HepG2 (cell line): ENCODE measurements at regions not wholly inside any gene's neighbourhood (a gene's known extent, or its start where the extent isn't known, plus 50 kb on each side); places are given as distances from the start of the nearest gene placed in this dataset.
A peak's percentile ranks its signal among the peaks of the same experiment; 100 is the strongest.

Experiments
- ATAC-seq: fragments of 200-7000 bp; cut with Tn5 transposase; 3 replicates; pipeline ENCODE4 v1.9.1; 2020; ENCODE audit warnings: mild to moderate bottlenecking, moderate library complexity
- BruUV-seq: library from RNA; stranded (reverse); fragments of 400-500 nt; replicated peaks from 2 replicates; lab custom pipeline; 2021; lab: Mats Ljungman, UMichigan
- CTCF ChIA-PET: fragments of 300-600 bp; formaldehyde crosslinking; extraction: SDS; loops from one replicate; lab custom pipeline; 2021; ENCODE audit warnings: low total read pairs, inconsistent platforms, low intra/inter-chr PET ratio; lab: Yijun Ruan, JAX
- POLR2A ChIA-PET: fragments of 350-600 bp; sonication (Branson Sonifier 250); formaldehyde crosslinking; loops from one replicate; lab custom pipeline; 2020; ENCODE audit warnings: antibody characterized with exemption, inconsistent platforms; lab: Yijun Ruan, JAX
- DNase-seq: peaks from one replicate; pipeline ENCODE4 v3.0.0-alpha.2; 2015; ENCODE audit warnings: low spot score
- FAIRE-seq: peaks from 3 replicates; lab custom pipeline; 2011; peaks lifted over from hg19 to GRCh38; lab: Jason Lieb, UNC
- H2AFZ ChIP-seq: one replicate; pipeline ENCODE4 v1.6.1; 2011; ENCODE audit warnings: low read length, inconsistent platforms
- H3K27ac ChIP-seq: fragments of 300-600 bp; 3 replicates; pipeline ENCODE4 v1.8.0; 2011; ENCODE audit warnings: mixed run types, mild to moderate bottlenecking, mixed read lengths, low read length, inconsistent platforms; ENCODE audit not compliant: insufficient read depth; ENCODE audit errors: extremely low read length
- H3K27me3 ChIP-seq, 2 experiments: fragments of 200-600 bp in 1 of 2; 2 replicates in 1 of 2; 3 replicates in 1 of 2; pipeline versions ENCODE4 v1.6.0 to v1.8.0; 2011; ENCODE audit warnings: low read length in 2 of 2, mild to moderate bottlenecking in 2 of 2, moderate library complexity in 2 of 2, inconsistent platforms in 1 of 2; ENCODE audit not compliant: insufficient read depth in 2 of 2, control insufficient read depth in 1 of 2
- H3K36me3 ChIP-seq, 2 experiments: fragments of 200-600 bp in 1 of 2; replicated peaks in 1 of 2; 2 replicates in 1 of 2; 3 replicates in 1 of 2; pipeline versions ENCODE4 v1.5.1 to v1.8.0; 2011; ENCODE audit warnings: low read length in 2 of 2, inconsistent platforms in 1 of 2; ENCODE audit not compliant: insufficient read depth in 2 of 2, control insufficient read depth in 1 of 2
- H3K4me1 ChIP-seq: 2 replicates; pipeline ENCODE4 v1.5.1; 2012; ENCODE audit warnings: low read length, inconsistent platforms; ENCODE audit not compliant: insufficient read depth
- H3K4me2 ChIP-seq: 2 replicates; pipeline ENCODE4 v1.6.0; 2011; ENCODE audit warnings: low read depth, low read length, inconsistent platforms
- H3K4me3 ChIP-seq, 3 experiments: fragments of 200-600 bp in 1 of 3; sonication (generic), shearing (Covaris generic) in 1 of 3; replicated peaks in 1 of 3; 2 replicates each; pipeline ENCODE4 v1.5.1; 2011 to 2016; ENCODE audit warnings: low read length in 3 of 3, inconsistent platforms in 2 of 3, low read depth in 2 of 3, mild to moderate bottlenecking in 2 of 3, control low read depth in 1 of 3, mixed read lengths in 1 of 3; ENCODE audit not compliant: insufficient read depth in 1 of 3
- H3K79me2 ChIP-seq: one replicate; pipeline ENCODE4 v1.6.1; 2011; ENCODE audit warnings: low read length, inconsistent platforms; ENCODE audit not compliant: insufficient read depth
- H3K9ac ChIP-seq: 2 replicates; pipeline ENCODE4 v1.6.0; 2011; ENCODE audit warnings: mild to moderate bottlenecking, low read depth, low read length, inconsistent platforms; ENCODE audit not compliant: insufficient read depth
- H3K9me3 ChIP-seq: 2 replicates; pipeline ENCODE4 v1.5.1; 2012; ENCODE audit warnings: mild to moderate bottlenecking, low read length
- H4K20me1 ChIP-seq: 2 replicates; pipeline ENCODE4 v1.6.0; 2011; ENCODE audit warnings: inconsistent platforms, mild to moderate bottlenecking, low read length, moderate library complexity; ENCODE audit not compliant: insufficient read depth
- ARID3A ChIP-seq: IDR thresholded peaks from 2 replicates; pipeline ENCODE4 v1.6.1; 2012; ENCODE audit warnings: low read depth, low read length, improper control_type of control experiment
- DPF2 ChIP-seq: sonication (generic); formaldehyde crosslinking; IDR thresholded peaks from 2 replicates; pipeline ENCODE4 v1.4.0; 2020; ENCODE audit warnings: mild to moderate bottlenecking, low read depth, missing genetic modification reagents, borderline replicate concordance
- JUNB ChIP-seq: sonication (generic); formaldehyde crosslinking; IDR thresholded peaks from 2 replicates; pipeline ENCODE4 v1.8.0; 2022; ENCODE audit warnings: missing genetic modification reagents, mild to moderate bottlenecking, borderline replicate concordance
- MEIS2 ChIP-seq: sonication (generic); formaldehyde crosslinking; IDR thresholded peaks from 2 replicates; pipeline ENCODE4 v1.9.0; 2021; ENCODE audit warnings: mild to moderate bottlenecking, missing genetic modification reagents
- NR2C2 ChIP-seq: sonication (generic); formaldehyde crosslinking; IDR thresholded peaks from 2 replicates; pipeline ENCODE4 v1.4.0; 2020; ENCODE audit warnings: missing genetic modification reagents, mild to moderate bottlenecking, moderate library complexity, borderline replicate concordance
- PRMT3 ChIP-seq: sonication (generic); formaldehyde crosslinking; IDR thresholded peaks from 2 replicates; pipeline ENCODE4 v1.8.1; 2022; ENCODE audit warnings: low read depth, mild to moderate bottlenecking, moderate library complexity, missing genetic modification reagents, borderline replicate concordance
- ZBTB34 ChIP-seq: sonication (generic); formaldehyde crosslinking; IDR thresholded peaks from 2 replicates; pipeline ENCODE4 v1.8.0; 2022; ENCODE audit warnings: mild to moderate bottlenecking, missing genetic modification reagents
- ZNF275 ChIP-seq: sonication (generic); formaldehyde crosslinking; IDR thresholded peaks from 2 replicates; pipeline ENCODE4 v1.8.0; 2022; ENCODE audit warnings: missing genetic modification reagents, mild to moderate bottlenecking, inconsistent platforms, borderline replicate concordance
- ZNF33B ChIP-seq: sonication (generic); formaldehyde crosslinking; IDR thresholded peaks from 2 replicates; pipeline ENCODE4 v1.5.1; 2020; ENCODE audit warnings: mild to moderate bottlenecking, missing genetic modification reagents
- ZNF468 ChIP-seq: sonication (generic); formaldehyde crosslinking; IDR thresholded peaks from 2 replicates; pipeline ENCODE4 v1.8.0; 2022; ENCODE audit warnings: mild to moderate bottlenecking, moderate library complexity, missing genetic modification reagents
- ZNF512 ChIP-seq: sonication (generic); formaldehyde crosslinking; IDR thresholded peaks from 2 replicates; pipeline ENCODE4 v1.4.0; 2020; ENCODE audit warnings: mild to moderate bottlenecking, missing genetic modification reagents
- ZNF549 ChIP-seq: sonication (generic); formaldehyde crosslinking; IDR thresholded peaks from 2 replicates; pipeline ENCODE4 v1.5.0; 2020; ENCODE audit warnings: missing genetic modification reagents
- WGBS: methylation state at CpG from one replicate; pipeline ENCODE4 v1.1.6; 2017; ENCODE audit warnings: low lambda C conversion rate; 5-methylcytosine and 5-hydroxymethylcytosine counted together
- in situ Hi-C: cut with HindIII; loops from 2 replicates; pipeline ENCODE4 v1.10.0; 2017; ENCODE audit warnings: low pct_unique_long_range_greater_than_20kb; ENCODE audit not compliant: extremely low pct_ligation_motif_present
- intact Hi-C: fragments of 100-400 bp; cut with micrococcal nuclease; formaldehyde crosslinking; loops from one replicate; pipeline ENCODE4 v1.10.0; 2022; ENCODE audit not compliant: unreplicated experiment

- no peak for FAIRE-seq
- POLR2A ChIA-PET = no interaction called here
Observed at GRCh38 chr12:30853561-30854133, 72.9 kb upstream of the TSPAN11 start.

More at GRCh38 chr12:30853561-30854133, 72.9 kb upstream of the TSPAN11 start:
- ATAC-seq = peak; percentile 47
- TF ChIP-seq ZBTB34 (CRISPR knock-in tag) (no peak), ZNF468 (CRISPR knock-in tag) (no peak), ZNF33B (no peak), PRMT3 (CRISPR knock-in tag) (no peak), ZNF275 (CRISPR knock-in tag) (no peak), MEIS2 (CRISPR knock-in tag) (no peak), ZNF512 (no peak), ARID3A (no peak), ZNF549 (no peak), DPF2 (no peak), NR2C2 (CRISPR knock-in tag) (no peak), JUNB (no peak)
- Histone ChIP-seq H3K4me3 (no peak overlapping the region), H3K79me2 (no peaks in the 10 kb centered on the region), H2AFZ (no peak overlapping the region), H3K4me1 (no peaks in the 10 kb centered on the region), H3K36me3 (no peaks in the 10 kb centered on the region), H3K27me3 (no peaks in the 10 kb centered on the region; a peak in 1 of 5 replicates), H4K20me1 (no peaks in the 10 kb centered on the region), H3K4me2 (no peak overlapping the region), H3K27ac (no peak overlapping the region), H3K9ac (no peak overlapping the region), H3K9me3 (no peaks in the 10 kb centered on the region)
- in situ Hi-C loops (loop anchor here (5.0 kb wide), 1 partner anchor 139 kb away; no protein-coding TSS in a partner anchor), intact Hi-C loops (no loop called here)
- DNase-seq = no peak
- BruUV-seq = no TSS peak
- CTCF ChIA-PET = no interaction called here
- WGBS = 51% methylated on average over 9 of the region's 20 CpGs
